ENCODE measurements at regions not wholly inside any gene's neighbourhood (a gene's known extent, or its start where the extent isn't known, plus 50 kb on each side); places are given as distances from the start of the nearest gene placed in this dataset.

GRCh38 chr7:135257-135653, 57.1 kb upstream of the FAM20C start:
- TF ChIP-seq GATA2 (IDR thresholded peaks at IDR 0.05; ENCODE audit: low read depth, low read length), result no peak
- no peak for TF ChIP-seq GATA3 (IDR thresholded peaks at IDR 0.05; ENCODE audit: low read depth, low read length)
